Endothelial cell of umbilical vein (primary cell): ENCODE measurements at regions not wholly inside any gene's neighbourhood (a gene's known extent, or its start where the extent isn't known, plus 50 kb on each side); places are given as distances from the start of the nearest gene placed in this dataset.

ENCODE experiments used
- BruUV-seq: library from RNA; stranded (reverse); fragments of 400-500 nt; replicated peaks from 2 replicates; lab custom pipeline; 2021; lab: Mats Ljungman, UMichigan
- CTCF ChIA-PET: fragments of 300-600, 350-600 bp; sonication (Branson Sonifier 250); formaldehyde crosslinking; loops from one replicate; lab custom pipeline; 2021; ENCODE audit warnings: antibody characterized with exemption, inconsistent platforms; lab: Charles Lee
- POLR2A ChIA-PET: fragments of 300-600, 350-600 bp; sonication (Branson Sonifier 250); formaldehyde crosslinking; loops from one replicate; lab custom pipeline; 2021; ENCODE audit warnings: antibody characterized with exemption, inconsistent platforms; lab: Charles Lee
- DNase-seq: peaks from one replicate; pipeline ENCODE4 v3.0.0-alpha.2; 2011; ENCODE audit warnings: low read depth, low spot score
- FAIRE-seq: peaks from 2 replicates; lab custom pipeline; 2011; peaks lifted over from hg19 to GRCh38; lab: Jason Lieb, UNC
- H2AFZ ChIP-seq: 2 replicates; pipeline ENCODE4 v1.6.0; 2012; ENCODE audit warnings: low read depth, low read length, control low read depth, inconsistent platforms
- H3K27ac ChIP-seq: 2 replicates; pipeline ENCODE4 v1.5.1; 2011; ENCODE audit warnings: low read depth, mild to moderate bottlenecking, control low read depth, low read length, moderate library complexity; ENCODE audit not compliant: insufficient read depth
- H3K27me3 ChIP-seq, 2 experiments: 2 replicates each; pipeline versions ENCODE4 v1.6.0 to v1.6.1; 2011; ENCODE audit warnings: low read length in 2 of 2, mixed read lengths in 1 of 2; ENCODE audit not compliant: control insufficient read depth in 2 of 2, insufficient read depth in 2 of 2
- H3K36me3 ChIP-seq, 2 experiments: 2 replicates in 1 of 2; 3 replicates in 1 of 2; pipeline ENCODE4 v1.5.1; 2011; ENCODE audit warnings: low read length in 2 of 2, mild to moderate bottlenecking in 1 of 2, moderate library complexity in 1 of 2; ENCODE audit not compliant: control insufficient read depth in 2 of 2, insufficient read depth in 2 of 2; ENCODE audit errors: extremely low read depth in 1 of 2
- H3K4me1 ChIP-seq: 3 replicates; pipeline ENCODE4 v1.5.1; 2011; ENCODE audit warnings: mild to moderate bottlenecking, low read length; ENCODE audit not compliant: control insufficient read depth, insufficient read depth; ENCODE audit errors: extremely low read depth
- H3K4me2 ChIP-seq: 2 replicates; pipeline ENCODE4 v1.6.1; 2011; ENCODE audit warnings: low read length, control low read depth, mixed read lengths; ENCODE audit not compliant: insufficient read depth
- H3K4me3 ChIP-seq, 3 experiments: fragments of 200-600 bp in 1 of 3; sonication (generic), shearing (Covaris generic) in 1 of 3; replicated peaks in 1 of 3; 2 replicates each; pipeline ENCODE4 v1.5.1; 2011 to 2016; ENCODE audit warnings: control low read depth in 3 of 3, low read length in 3 of 3, mild to moderate bottlenecking in 2 of 3, inconsistent platforms in 1 of 3, low read depth in 1 of 3, moderate library complexity in 1 of 3; ENCODE audit not compliant: insufficient read depth in 1 of 3
- H3K79me2 ChIP-seq: 2 replicates; pipeline ENCODE4 v1.6.0; 2012; ENCODE audit warnings: low read length, inconsistent platforms; ENCODE audit not compliant: control insufficient read depth, insufficient read depth
- H3K9ac ChIP-seq: replicated peaks from 2 replicates; pipeline ENCODE3; 2011; ENCODE audit warnings: low read length, control low read depth; ENCODE audit not compliant: insufficient read depth; ENCODE audit errors: extremely low read depth
- H3K9me1 ChIP-seq: replicated peaks from 3 replicates; pipeline ENCODE4 v1.6.0; 2011; ENCODE audit warnings: mild to moderate bottlenecking, low read length; ENCODE audit not compliant: control insufficient read depth, insufficient read depth; ENCODE audit errors: extremely low read depth
- H3K9me3 ChIP-seq: replicated peaks from 2 replicates; pipeline ENCODE4 v1.5.1; 2012; ENCODE audit warnings: low read length, inconsistent platforms; ENCODE audit not compliant: control insufficient read depth, insufficient read depth
- H4K20me1 ChIP-seq: replicated peaks from 2 replicates; pipeline ENCODE3; 2011; ENCODE audit warnings: mild to moderate bottlenecking, low read length; ENCODE audit not compliant: control insufficient read depth, insufficient read depth; ENCODE audit errors: extremely low read depth
- EZH2 ChIP-seq: IDR thresholded peaks from 2 replicates; pipeline ENCODE4 v1.6.1; 2012; ENCODE audit warnings: borderline replicate concordance, low read depth, mild to moderate bottlenecking, moderate library complexity, low read length, inconsistent platforms; ENCODE audit not compliant: severe bottlenecking
- GATA2 ChIP-seq: IDR thresholded peaks from 2 replicates; pipeline ENCODE4 v1.7.0; 2011; ENCODE audit warnings: low read depth, mild to moderate bottlenecking, moderate library complexity, mixed read lengths, low read length; ENCODE audit not compliant: insufficient read length, insufficient read depth
- MYC ChIP-seq: IDR thresholded peaks from one replicate; pipeline ENCODE4 v1.6.1; 2011; ENCODE audit warnings: mild to moderate bottlenecking, low read depth, low read length
- POLR2A ChIP-seq: IDR thresholded peaks from 2 replicates; pipeline ENCODE4 v1.6.1; 2012; ENCODE audit warnings: low read depth, mild to moderate bottlenecking, control low read depth, low read length
- POLR2AphosphoS5 ChIP-seq: IDR thresholded peaks from 2 replicates; pipeline ENCODE4 v1.6.1; 2012; ENCODE audit warnings: low read depth, mild to moderate bottlenecking, control low read depth, low read length, moderate library complexity; ENCODE audit not compliant: insufficient read depth
- dilution Hi-C: fragments of 300-500 bp; cut with MboI; formaldehyde crosslinking; loops from one replicate; pipeline ENCODE4 v1.15.0; 2019; ENCODE audit warnings: low sequenced_read_pairs; ENCODE audit not compliant: extremely low pct_ligation_motif_present
- intact Hi-C: fragments of 100-400 bp; cut with micrococcal nuclease; formaldehyde crosslinking; loops from one replicate; pipeline ENCODE4 v1.10.0; 2022
- TF ChIP-seq, protein P1 (sequence below): IDR thresholded peaks from 2 replicates; pipeline ENCODE4 v1.6.1; 2011; ENCODE audit not compliant: insufficient read depth, insufficient read length
- TF ChIP-seq, protein P2 (sequence below), 2 donors: IDR thresholded peaks; 1 replicate in 1 of 2; 2 replicates in 1 of 2; pipeline ENCODE4 v1.5.1; 2011; ENCODE audit warnings: low read length in 2 of 2, mild to moderate bottlenecking in 2 of 2, moderate library complexity in 2 of 2, control low read depth in 1 of 2, inconsistent platforms in 1 of 2, low read depth in 1 of 2; ENCODE audit not compliant: insufficient read depth in 1 of 2; ENCODE audit errors: extremely low read depth in 1 of 2

DNA sequence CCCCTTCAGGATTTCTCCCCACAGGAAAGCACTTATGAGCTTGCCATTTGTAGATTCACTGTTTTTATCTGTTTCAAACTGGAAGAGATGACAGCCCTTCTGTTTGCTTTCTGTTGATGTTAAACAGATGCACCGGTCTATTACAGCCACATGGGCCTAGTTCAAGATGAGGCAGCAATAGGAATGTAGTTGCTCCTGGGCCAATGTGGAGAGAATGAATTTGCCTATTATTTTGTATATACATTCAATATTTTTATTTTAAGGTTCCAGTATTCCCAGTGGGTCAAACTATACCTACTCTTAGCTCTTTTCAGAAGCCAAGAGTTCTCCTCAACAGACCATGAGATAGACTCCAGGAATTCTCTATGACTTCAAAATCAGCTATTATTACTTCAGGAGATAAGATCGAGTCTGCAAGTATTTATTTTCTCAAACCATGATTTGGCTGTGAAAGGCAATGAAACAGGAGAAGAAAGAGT, 461.6 kb downstream of the RASEF start:
- no peak overlapping the region for H3K27ac ChIP-seq
- no peaks in the 10 kb centered on the region for H4K20me1 ChIP-seq
- DNase-seq (no peak), FAIRE-seq (no peak)
- no peaks in the 10 kb centered on the region for H3K9me1 ChIP-seq
- dilution Hi-C loops: no loop called here
- H3K9ac ChIP-seq: no peak overlapping the region
- no peaks in the 10 kb centered on the region for H3K27me3 ChIP-seq
- H3K36me3 ChIP-seq: no peaks in the 10 kb centered on the region
- ChIA-PET POLR2A (no interaction called here), CTCF (interaction anchor here (0.8 to 1.4 kb wide), 2 partner anchors 8 to 360 kb away, joined by 3 to 4 read pairs; no protein-coding TSS in a partner anchor)
- H3K4me1 ChIP-seq: no peaks in the 10 kb centered on the region
- BruUV-seq: no TSS peak
- TF ChIP-seq MYC (no peak), EZH2 (no peak), POLR2A (no peak), GATA2 (no peak), POLR2AphosphoS5 (no peak)
- TF ChIP-seq, protein P1, sequence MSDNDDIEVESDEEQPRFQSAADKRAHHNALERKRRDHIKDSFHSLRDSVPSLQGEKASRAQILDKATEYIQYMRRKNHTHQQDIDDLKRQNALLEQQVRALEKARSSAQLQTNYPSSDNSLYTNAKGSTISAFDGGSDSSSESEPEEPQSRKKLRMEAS: no peak
- TF ChIP-seq, protein P2, sequence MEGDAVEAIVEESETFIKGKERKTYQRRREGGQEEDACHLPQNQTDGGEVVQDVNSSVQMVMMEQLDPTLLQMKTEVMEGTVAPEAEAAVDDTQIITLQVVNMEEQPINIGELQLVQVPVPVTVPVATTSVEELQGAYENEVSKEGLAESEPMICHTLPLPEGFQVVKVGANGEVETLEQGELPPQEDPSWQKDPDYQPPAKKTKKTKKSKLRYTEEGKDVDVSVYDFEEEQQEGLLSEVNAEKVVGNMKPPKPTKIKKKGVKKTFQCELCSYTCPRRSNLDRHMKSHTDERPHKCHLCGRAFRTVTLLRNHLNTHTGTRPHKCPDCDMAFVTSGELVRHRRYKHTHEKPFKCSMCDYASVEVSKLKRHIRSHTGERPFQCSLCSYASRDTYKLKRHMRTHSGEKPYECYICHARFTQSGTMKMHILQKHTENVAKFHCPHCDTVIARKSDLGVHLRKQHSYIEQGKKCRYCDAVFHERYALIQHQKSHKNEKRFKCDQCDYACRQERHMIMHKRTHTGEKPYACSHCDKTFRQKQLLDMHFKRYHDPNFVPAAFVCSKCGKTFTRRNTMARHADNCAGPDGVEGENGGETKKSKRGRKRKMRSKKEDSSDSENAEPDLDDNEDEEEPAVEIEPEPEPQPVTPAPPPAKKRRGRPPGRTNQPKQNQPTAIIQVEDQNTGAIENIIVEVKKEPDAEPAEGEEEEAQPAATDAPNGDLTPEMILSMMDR (IDR thresholded peaks at IDR 0.05; ENCODE audit: extremely low read depth in 1 of 2, insufficient read depth in 1 of 2, low read depth in 1 of 2, low read length in 2 of 2): no peak
- H3K9me3 ChIP-seq: no peaks in the 10 kb centered on the region
- intact Hi-C loops: loop anchor here (10.0 kb wide), 1 partner anchor 1077 kb away; no protein-coding TSS in a partner anchor
- no peaks in the 10 kb centered on the region for H3K79me2 ChIP-seq
- no peak overlapping the region for H3K4me3 ChIP-seq
- no peak overlapping the region for H3K4me2 ChIP-seq
- H2AFZ ChIP-seq: no peak overlapping the region
